ENCODE measurements at regions not wholly inside any gene's neighbourhood (a gene's known extent, or its start where the extent isn't known, plus 50 kb on each side); places are given as distances from the start of the nearest gene placed in this dataset.

GRCh38 chr16:8376858-8377257, 213.5 kb downstream of the TMEM114 start:
- TF ChIP-seq CTCF (IDR thresholded peaks at IDR 0.05) (no peak), POLR2A (IDR thresholded peaks at IDR 0.05) (no peak)
